HL-60 (cell line): ENCODE measurements at regions not wholly inside any gene's neighbourhood (a gene's known extent, or its start where the extent isn't known, plus 50 kb on each side); places are given as distances from the start of the nearest gene placed in this dataset.

Source experiments
- DNase-seq, 2 experiments: peaks; one replicate each; pipeline ENCODE4 v3.0.0-alpha.2; 2010 to 2020; ENCODE audit warnings: low read depth in 1 of 2, low spot score in 1 of 2
- H3K27ac ChIP-seq: fragments of 250-450 bp; sonication (Bioruptor Pico); replicated peaks from 2 replicates; pipeline ENCODE4 v1.5.1; 2020; ENCODE audit warnings: mild to moderate bottlenecking, moderate library complexity
- H3K27me3 ChIP-seq: fragments of 250-450 bp; sonication (Bioruptor Pico); 2 replicates; pipeline ENCODE4 v1.5.1; 2021; ENCODE audit warnings: mild to moderate bottlenecking, moderate library complexity; ENCODE audit not compliant: insufficient read depth, poor library complexity, severe bottlenecking
- H3K4me3 ChIP-seq: replicated peaks from 2 replicates; pipeline ENCODE4 v1.5.1; 2011; ENCODE audit warnings: mild to moderate bottlenecking, control low read depth, low read length; ENCODE audit not compliant: insufficient read depth
- GABPA ChIP-seq: IDR thresholded peaks from 2 replicates; pipeline ENCODE4 v1.6.1; 2012; ENCODE audit warnings: low read depth
- POLR2AphosphoS5 ChIP-seq: IDR thresholded peaks from 2 replicates; pipeline ENCODE4 v1.6.1; 2012; ENCODE audit warnings: low read depth
- SPI1 ChIP-seq: IDR thresholded peaks from 2 replicates; pipeline ENCODE4 v1.6.1; 2012; ENCODE audit warnings: low read depth, mild to moderate bottlenecking, borderline replicate concordance
- TF ChIP-seq, protein P1 (sequence below): IDR thresholded peaks from 2 replicates; pipeline ENCODE4 v1.6.1; 2012; ENCODE audit warnings: low read depth; ENCODE audit not compliant: insufficient replicate concordance
- TF ChIP-seq, protein P2 (sequence below): IDR thresholded peaks from one replicate; pipeline ENCODE4 v1.5.1; 2011; ENCODE audit warnings: low read length, control low read depth, inconsistent platforms; ENCODE audit not compliant: insufficient read depth

DNA sequence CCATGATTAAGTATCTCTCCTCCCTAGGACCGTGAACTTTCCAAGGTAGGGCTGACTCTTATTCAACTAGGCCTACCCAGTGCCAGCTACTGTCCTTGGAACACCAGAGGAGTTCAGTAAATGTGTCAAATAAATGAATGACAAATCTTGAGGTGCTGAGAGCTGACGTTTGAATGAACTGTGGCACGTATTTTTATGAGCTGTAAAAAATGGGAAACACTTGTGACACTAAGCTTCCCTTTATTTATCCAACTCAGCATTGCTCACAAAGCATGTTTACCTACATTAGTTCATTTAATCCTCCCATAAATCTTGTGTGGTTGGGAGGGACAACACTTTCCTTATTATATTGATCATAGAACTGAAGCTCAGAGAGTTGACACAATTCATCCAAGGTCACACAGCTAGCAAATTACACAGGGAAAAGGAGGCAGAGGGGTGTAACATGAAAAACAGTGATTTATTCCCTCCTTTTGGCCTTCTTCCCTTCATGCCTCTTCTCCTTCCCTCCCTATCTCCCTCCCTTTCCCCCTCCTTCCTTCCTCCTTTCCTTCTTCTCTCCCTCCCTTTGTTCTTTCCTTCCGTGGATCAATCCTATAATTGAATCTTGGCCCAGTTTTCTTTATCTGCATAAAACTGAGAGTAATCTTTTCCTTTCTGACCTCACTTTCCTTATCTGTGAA, 412.6 kb downstream of the DMRT2 start:
- Histone ChIP-seq H3K27me3 (no peaks in the 10 kb centered on the region), H3K4me3 (no peak overlapping the region), H3K27ac (no peak overlapping the region)
- DNase-seq: no peak
- TF ChIP-seq SPI1: no peak
- no peak for TF ChIP-seq POLR2AphosphoS5
- TF ChIP-seq, protein P1, sequence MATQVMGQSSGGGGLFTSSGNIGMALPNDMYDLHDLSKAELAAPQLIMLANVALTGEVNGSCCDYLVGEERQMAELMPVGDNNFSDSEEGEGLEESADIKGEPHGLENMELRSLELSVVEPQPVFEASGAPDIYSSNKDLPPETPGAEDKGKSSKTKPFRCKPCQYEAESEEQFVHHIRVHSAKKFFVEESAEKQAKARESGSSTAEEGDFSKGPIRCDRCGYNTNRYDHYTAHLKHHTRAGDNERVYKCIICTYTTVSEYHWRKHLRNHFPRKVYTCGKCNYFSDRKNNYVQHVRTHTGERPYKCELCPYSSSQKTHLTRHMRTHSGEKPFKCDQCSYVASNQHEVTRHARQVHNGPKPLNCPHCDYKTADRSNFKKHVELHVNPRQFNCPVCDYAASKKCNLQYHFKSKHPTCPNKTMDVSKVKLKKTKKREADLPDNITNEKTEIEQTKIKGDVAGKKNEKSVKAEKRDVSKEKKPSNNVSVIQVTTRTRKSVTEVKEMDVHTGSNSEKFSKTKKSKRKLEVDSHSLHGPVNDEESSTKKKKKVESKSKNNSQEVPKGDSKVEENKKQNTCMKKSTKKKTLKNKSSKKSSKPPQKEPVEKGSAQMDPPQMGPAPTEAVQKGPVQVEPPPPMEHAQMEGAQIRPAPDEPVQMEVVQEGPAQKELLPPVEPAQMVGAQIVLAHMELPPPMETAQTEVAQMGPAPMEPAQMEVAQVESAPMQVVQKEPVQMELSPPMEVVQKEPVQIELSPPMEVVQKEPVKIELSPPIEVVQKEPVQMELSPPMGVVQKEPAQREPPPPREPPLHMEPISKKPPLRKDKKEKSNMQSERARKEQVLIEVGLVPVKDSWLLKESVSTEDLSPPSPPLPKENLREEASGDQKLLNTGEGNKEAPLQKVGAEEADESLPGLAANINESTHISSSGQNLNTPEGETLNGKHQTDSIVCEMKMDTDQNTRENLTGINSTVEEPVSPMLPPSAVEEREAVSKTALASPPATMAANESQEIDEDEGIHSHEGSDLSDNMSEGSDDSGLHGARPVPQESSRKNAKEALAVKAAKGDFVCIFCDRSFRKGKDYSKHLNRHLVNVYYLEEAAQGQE: no peak
- TF ChIP-seq, protein P2, sequence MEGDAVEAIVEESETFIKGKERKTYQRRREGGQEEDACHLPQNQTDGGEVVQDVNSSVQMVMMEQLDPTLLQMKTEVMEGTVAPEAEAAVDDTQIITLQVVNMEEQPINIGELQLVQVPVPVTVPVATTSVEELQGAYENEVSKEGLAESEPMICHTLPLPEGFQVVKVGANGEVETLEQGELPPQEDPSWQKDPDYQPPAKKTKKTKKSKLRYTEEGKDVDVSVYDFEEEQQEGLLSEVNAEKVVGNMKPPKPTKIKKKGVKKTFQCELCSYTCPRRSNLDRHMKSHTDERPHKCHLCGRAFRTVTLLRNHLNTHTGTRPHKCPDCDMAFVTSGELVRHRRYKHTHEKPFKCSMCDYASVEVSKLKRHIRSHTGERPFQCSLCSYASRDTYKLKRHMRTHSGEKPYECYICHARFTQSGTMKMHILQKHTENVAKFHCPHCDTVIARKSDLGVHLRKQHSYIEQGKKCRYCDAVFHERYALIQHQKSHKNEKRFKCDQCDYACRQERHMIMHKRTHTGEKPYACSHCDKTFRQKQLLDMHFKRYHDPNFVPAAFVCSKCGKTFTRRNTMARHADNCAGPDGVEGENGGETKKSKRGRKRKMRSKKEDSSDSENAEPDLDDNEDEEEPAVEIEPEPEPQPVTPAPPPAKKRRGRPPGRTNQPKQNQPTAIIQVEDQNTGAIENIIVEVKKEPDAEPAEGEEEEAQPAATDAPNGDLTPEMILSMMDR: no peak
- TF ChIP-seq GABPA: no peak

DNA sequence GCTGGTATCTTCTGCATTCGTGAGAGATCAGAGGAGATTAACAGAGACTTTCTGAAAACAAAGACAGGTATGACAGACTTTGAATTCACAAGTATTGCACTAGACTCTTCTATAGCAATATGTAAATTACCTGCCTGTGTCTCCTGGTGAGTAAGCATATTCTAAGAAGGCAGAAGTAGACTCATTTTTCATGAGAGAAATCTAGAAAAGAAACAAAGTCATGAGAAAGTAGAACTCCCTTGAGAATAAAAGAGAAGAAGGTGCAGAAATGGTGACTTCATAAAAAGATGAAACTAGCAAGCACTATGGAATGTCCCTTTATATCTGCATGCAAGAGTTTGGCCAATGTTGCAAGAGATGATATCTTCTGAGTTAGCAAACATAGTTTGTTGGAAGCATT, 419.8 kb downstream of the DMRT2 start:
- H3K4me3 ChIP-seq: no peak overlapping the region

DNA sequence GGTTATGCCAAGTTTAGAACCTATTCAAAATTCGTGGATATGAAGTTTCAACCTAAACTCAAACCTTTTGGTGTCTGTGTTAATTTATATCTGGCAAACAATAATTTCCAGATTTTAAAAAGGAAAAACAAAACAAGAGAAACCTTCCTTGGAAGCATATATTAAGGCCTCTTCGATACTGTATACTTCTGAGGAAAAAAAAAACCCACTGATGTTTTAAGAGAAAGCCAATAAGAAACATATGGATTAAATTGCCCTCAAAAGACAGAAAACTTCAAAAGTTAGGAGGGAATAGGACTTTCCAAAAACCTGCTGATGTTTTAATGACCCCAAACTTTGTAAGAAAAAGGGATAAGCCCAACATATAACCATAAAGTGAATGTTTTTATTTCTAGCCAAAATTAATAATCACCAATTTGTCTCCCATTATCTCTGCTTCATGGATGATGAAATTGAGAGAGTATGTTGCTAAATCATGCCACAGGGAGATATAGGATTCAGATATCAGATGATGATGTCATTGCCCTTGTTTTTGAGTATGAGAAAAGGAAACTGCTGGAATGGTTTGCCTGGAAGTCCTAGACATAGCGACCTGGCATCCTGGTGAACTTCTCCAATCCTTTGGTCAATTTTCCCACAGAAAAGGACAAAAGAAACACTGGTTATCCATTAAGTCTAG, 423.9 kb downstream of the DMRT2 start:
- H3K27ac ChIP-seq: no peak overlapping the region
- H3K27me3 ChIP-seq: no peaks in the 10 kb centered on the region
- no peak overlapping the region for H3K4me3 ChIP-seq
- no peak for TF ChIP-seq POLR2AphosphoS5
- TF ChIP-seq, protein P1: no peak
- no peak for DNase-seq

More for the DNA sequence above, 419.8 kb downstream of the DMRT2 start:
- no peak for DNase-seq
- Histone ChIP-seq H3K27ac (no peak overlapping the region), H3K27me3 (no peaks in the 10 kb centered on the region)
- TF ChIP-seq GABPA (no peak), SPI1 (no peak), POLR2AphosphoS5 (no peak)
- TF ChIP-seq, protein P2: no peak
- TF ChIP-seq, protein P1: no peak
